Middle frontal gyrus (tissue), 1 donor: ENCODE measurements at regions not wholly inside any gene's neighbourhood (a gene's known extent, or its start where the extent isn't known, plus 50 kb on each side); places are given as distances from the start of the nearest gene placed in this dataset.

Experiments used
- DNase-seq: peaks from one replicate; pipeline ENCODE4 v3.0.0-alpha.2; 2015; ENCODE audit warnings: low spot score; ENCODE audit errors: extremely low spot score

DNA sequence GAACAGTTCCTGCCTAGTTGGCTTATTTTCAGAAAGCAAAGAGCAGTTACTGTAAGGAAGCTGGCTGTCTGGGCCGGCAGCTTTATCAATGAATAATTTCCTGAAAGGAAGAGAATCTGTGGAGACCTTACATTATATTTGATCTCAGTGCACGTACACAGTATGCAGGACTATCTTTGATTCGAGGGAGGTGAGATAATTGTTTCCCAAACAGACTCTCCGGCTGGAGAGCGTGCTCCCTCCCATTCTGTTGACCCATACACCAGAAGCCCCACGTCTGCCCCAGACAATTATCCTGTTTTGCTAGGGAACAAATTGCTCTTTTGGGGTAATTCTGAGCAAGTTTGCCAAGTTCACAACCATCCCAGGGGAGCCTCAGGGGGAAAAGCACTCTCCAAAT is 1115.0 kb downstream of the VRK1 start:
- no peak for DNase-seq

GRCh38 chr14:97916100-97916499 is 1118.9 kb downstream of the VRK1 start:
- DNase-seq, result no peak

GRCh38 chr14:97916669-97917568 is 1119.7 kb downstream of the VRK1 start:
- DNase-seq, result no peak

- no peak for DNase-seq
Measured at GRCh38 chr14:97920201-97920600, 1123.0 kb downstream of the VRK1 start.

DNA sequence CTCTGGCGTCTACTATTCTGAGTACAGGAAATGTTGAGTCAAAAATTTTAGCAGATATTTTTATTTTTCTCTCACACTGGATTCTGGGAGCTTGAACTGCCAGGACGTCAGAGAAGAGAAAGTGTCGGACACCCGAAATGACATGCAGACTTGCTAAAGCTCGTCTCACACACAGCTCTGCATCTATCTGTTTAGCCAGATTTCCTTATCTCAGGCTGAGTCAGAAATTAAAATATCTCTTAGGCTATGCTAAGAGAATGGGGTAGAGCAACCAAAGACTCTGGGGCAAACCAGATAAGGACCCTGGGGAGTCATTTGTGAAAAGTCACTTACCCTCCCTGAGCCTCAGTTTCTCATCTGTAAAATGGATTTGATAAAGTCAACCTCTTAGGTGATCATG is 1124.1 kb downstream of the VRK1 start:
- no peak for DNase-seq

GRCh38 chr14:97924922-97925613 is 1127.9 kb downstream of the VRK1 start:
- DNase-seq, result no peak

DNA sequence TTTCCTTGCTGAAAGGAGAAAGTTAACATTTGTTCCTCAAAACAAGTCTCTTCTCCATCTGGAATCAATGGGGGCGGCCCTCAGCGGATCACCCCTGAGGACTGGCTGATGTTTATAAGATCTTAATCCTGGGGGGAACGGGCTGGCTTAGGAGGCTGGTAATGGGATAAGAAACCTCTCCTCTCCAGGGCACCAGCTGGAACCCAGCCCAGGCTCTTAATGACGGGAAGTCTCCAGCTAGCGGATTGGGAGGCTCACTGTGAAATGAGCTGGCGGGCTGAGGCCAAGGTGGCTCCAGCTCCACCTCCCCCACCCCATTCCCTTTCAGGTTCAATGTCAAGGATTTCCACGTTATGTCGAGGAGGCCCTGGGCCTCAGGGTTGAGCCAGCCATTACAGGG is 1133.0 kb downstream of the VRK1 start:
- no peak for DNase-seq

- DNase-seq, result no peak
Measured at GRCh38 chr14:97931273-97931672, 1134.1 kb downstream of the VRK1 start.

GRCh38 chr14:97942921-97943320 is 1145.7 kb downstream of the VRK1 start:
- DNase-seq, result no peak

DNA sequence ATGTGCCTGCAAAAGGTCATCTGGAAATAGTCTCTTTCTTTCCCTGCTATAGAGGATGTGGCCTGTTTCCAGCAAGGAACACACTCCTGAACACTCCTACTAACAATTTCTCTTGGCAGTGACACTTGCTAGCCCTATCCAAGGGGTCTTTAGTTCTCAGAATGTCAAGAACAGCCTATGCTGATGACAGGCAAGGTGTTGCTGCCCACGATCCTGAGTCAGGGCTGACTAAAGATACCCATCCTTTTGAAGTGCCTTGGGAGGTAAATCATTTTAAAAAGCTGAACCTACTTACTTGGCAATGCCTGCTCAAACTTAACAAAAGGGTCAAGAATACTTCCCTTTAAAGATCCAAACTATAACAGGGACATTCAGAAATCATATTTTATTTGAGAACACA is 1146.4 kb downstream of the VRK1 start:
- DNase-seq, result no peak

DNA sequence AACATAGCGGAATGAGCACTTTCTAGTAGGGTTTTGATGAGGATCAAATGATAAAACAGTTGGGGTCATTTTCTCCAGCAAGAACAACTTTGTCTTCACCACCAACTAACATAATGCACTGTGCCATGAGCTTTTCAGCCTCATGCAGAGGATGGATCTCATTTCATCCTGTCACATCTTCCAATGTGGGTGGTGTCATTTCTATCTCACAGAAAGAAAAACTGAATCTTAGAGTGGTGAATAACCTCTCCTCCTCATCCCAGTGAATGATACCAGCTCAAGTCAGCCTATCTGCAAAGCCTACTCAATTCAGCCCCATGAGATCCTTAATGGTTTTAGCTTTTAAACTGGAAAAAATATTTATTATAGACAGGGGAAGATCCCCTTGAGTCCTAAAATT is 1147.2 kb downstream of the VRK1 start:
- no peak for DNase-seq

GRCh38 chr14:97945631-97946030 is 1148.4 kb downstream of the VRK1 start:
- DNase-seq, result no peak

- no peak for DNase-seq
Measured at GRCh38 chr14:97946240-97946639, 1149.1 kb downstream of the VRK1 start.

GRCh38 chr14:97946641-97947040 is 1149.5 kb downstream of the VRK1 start:
- DNase-seq, result no peak

GRCh38 chr14:97948841-97949240 is 1151.7 kb downstream of the VRK1 start:
- DNase-seq, result no peak

DNA sequence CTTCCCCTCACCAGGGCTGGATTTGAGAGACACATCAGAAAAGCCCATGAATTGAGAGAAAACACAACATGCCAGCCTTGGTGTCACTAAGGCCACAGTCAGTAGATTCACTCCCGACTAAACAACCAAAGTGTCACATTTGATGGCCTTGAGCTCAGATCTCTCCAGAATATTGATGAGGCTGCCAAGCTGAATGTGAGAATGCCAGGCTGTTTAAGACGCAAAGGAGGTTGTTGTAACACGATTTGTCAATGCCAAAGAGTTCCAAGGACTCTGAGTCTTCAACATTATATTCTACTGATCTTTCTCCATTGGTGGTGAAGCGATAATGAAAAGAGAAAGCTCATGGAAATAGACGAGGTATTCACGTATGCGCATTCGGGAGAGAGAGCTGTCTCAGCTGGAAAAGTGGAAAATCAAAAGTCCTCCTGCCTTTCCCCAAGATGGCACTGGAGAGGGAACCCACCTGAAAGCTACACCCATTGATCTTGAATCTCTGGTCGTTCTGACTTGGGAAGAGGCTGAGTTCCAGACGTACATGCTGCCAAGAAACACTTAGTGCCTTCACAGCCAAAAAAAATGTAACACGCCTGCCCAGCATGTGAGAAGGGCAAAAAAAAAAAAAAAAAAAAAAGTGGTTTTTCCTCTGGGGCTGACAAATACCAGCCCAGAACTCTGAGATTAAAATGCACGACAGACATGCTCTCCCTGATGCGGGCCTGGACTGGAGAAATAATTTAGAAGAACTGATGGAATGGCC is 1159.6 kb downstream of the VRK1 start:
- no peak for DNase-seq

DNA sequence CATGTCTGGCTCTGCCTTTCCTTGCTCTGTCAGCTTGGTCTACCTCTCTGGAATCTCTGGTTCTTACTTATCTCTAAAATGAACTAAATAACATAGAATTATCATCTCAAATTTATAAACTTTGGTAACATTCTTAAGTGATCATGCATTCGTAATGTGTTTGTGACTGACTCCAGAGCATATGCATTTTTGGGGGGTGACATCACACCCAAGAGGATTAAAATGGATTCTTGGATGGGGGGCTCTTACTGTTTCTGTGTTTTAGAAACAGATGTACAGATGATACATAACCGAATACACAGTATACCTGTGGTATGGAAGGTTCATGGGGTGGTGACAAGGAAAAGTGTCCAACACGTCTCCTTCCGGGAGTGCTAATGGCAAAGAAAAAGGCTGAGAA is 1162.1 kb downstream of the VRK1 start:
- no peak for DNase-seq

GRCh38 chr14:97960436-97960835 is 1163.3 kb downstream of the VRK1 start:
- no peak for DNase-seq

DNA sequence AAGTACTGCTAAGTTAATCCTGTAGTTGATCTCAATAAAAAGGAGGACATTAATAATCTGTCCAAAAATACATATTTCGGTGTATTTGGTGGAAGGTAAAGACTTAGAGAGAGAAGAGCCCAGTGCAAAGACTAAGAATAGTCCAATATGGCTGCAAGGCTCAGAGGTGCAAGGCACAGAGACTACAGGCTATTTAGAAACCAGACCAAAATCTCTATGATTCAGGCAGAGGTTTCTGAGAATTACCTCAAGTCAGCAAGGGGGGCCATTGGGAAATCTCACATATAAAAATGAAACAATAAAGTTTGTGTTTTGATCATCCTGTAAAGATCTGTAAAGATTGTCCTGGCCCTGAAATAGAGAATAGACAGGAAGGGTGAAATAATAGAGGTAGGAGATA is 1173.0 kb downstream of the VRK1 start:
- no peak for DNase-seq

DNA sequence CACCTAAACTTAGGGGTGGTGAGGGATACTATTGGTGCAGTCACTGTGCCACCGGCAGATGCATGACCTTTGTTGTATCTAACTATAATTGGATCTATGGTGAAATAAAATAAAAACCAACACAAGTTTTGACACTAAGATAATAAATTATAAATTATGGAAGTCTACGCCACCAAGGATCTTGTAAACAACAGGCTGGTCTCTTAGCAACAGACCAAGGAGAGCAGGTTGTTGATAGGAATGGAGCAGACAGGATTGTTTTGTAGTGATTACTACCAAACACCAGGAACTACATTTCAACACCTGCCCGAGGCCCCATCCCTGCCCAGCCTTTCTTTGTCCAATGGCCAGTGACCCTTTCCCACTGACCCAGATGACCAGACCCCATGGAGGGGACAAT is 1178.0 kb downstream of the VRK1 start:
- DNase-seq, result no peak

- no peak for DNase-seq
Measured at GRCh38 chr14:97975962-97976361, 1178.8 kb downstream of the VRK1 start.

GRCh38 chr14:97976861-97977260 is 1179.7 kb downstream of the VRK1 start:
- DNase-seq, result no peak
